HEK293 (cell line): ENCODE measurements at regions not wholly inside any gene's neighbourhood (a gene's known extent, or its start where the extent isn't known, plus 50 kb on each side); places are given as distances from the start of the nearest gene placed in this dataset.

Experiments used
- CTCF ChIA-PET: fragments of 350-600 bp; formaldehyde crosslinking; extraction: SDS; loops from one replicate; lab custom pipeline; 2021; ENCODE audit warnings: antibody characterized with exemption; lab: Yijun Ruan, JAX
- POLR2A ChIA-PET: fragments of 300-600 bp; formaldehyde crosslinking; extraction: SDS; loops from one replicate; lab custom pipeline; 2020; ENCODE audit warnings: antibody characterized with exemption, inconsistent platforms; lab: Yijun Ruan, JAX
- H3K27ac ChIP-seq: fragments of 200-500 bp; sonication (Bioruptor generic); 2 replicates; pipeline ENCODE4 v1.5.1; 2014; ENCODE audit warnings: low read depth, low read length, control low read depth, inconsistent platforms; ENCODE audit errors: extremely low read depth
- H3K36me3 ChIP-seq, 2 experiments: fragments of 200-500 bp in 1 of 2; sonication (Bioruptor generic) in 1 of 2; 1 replicate in 1 of 2; 2 replicates in 1 of 2; pipeline ENCODE4 v1.5.1; 2014 to 2017; ENCODE audit warnings: inconsistent platforms in 2 of 2, low read length in 2 of 2; ENCODE audit not compliant: control insufficient read depth in 2 of 2, insufficient read depth in 1 of 2
- H3K4me1 ChIP-seq: fragments of 200-500 bp; sonication (Bioruptor generic); 2 replicates; pipeline ENCODE4 v1.5.1; 2014; ENCODE audit warnings: mild to moderate bottlenecking, low read length, inconsistent platforms; ENCODE audit not compliant: control insufficient read depth, insufficient read depth
- H3K4me3 ChIP-seq: 2 replicates; pipeline ENCODE4 v1.5.1; 2011; ENCODE audit warnings: low read depth, mild to moderate bottlenecking, control low read depth, low read length, moderate library complexity
- H3K9me3 ChIP-seq: fragments of 200-500 bp; sonication (Bioruptor generic); 2 replicates; pipeline ENCODE4 v1.5.1; 2014; ENCODE audit warnings: low read depth, low read length, inconsistent platforms; ENCODE audit not compliant: control insufficient read depth, insufficient read depth
- EGR2 ChIP-seq: fragments of 450-650 bp; formaldehyde crosslinking; IDR thresholded peaks from 2 replicates; pipeline ENCODE4 v1.5.1; 2016; ENCODE audit warnings: low read depth, missing biosample characterization, missing genetic modification characterization
- GFI1B ChIP-seq: fragments of 450-650 bp; formaldehyde crosslinking; IDR thresholded peaks from 2 replicates; pipeline ENCODE4 v1.5.1; 2016; ENCODE audit warnings: missing biosample characterization, missing genetic modification characterization
- IKZF3 ChIP-seq: fragments of 450-650 bp; IDR thresholded peaks from 2 replicates; pipeline ENCODE4 v1.5.0; 2018; ENCODE audit warnings: missing biosample characterization, mild to moderate bottlenecking, missing genetic modification characterization, moderate library complexity
- KLF16 ChIP-seq: fragments of 450-650 bp; formaldehyde crosslinking; IDR thresholded peaks from 2 replicates; pipeline ENCODE4 v1.5.1; 2017; ENCODE audit warnings: missing biosample characterization, missing genetic modification characterization
- SCRT2 ChIP-seq: fragments of 450-650 bp; formaldehyde crosslinking; IDR thresholded peaks from 2 replicates; pipeline ENCODE4 v1.5.1; 2016; ENCODE audit warnings: missing biosample characterization, missing genetic modification characterization
- ZNF184 ChIP-seq: fragments of 450-650 bp; IDR thresholded peaks from 2 replicates; pipeline ENCODE4 v1.5.1; 2018; ENCODE audit warnings: missing biosample characterization, mild to moderate bottlenecking, missing genetic modification characterization
- ZNF19 ChIP-seq: fragments of 450-650 bp; formaldehyde crosslinking; IDR thresholded peaks from 2 replicates; pipeline ENCODE4; 2016; ENCODE audit warnings: missing biosample characterization, missing genetic modification characterization, low read depth
- ZNF292 ChIP-seq: fragments of 450-650 bp; formaldehyde crosslinking; IDR thresholded peaks from 2 replicates; pipeline ENCODE4 v1.5.1; 2016; ENCODE audit warnings: low read depth, missing biosample characterization, missing genetic modification characterization, borderline replicate concordance
- ZNF324 ChIP-seq: fragments of 450-650 bp; formaldehyde crosslinking; IDR thresholded peaks from 2 replicates; pipeline ENCODE4 v1.5.1; 2016; ENCODE audit warnings: missing biosample characterization, missing genetic modification characterization
- ZNF416 ChIP-seq: fragments of 450-650 bp; formaldehyde crosslinking; IDR thresholded peaks from 2 replicates; pipeline ENCODE4 v1.5.1; 2016; ENCODE audit warnings: missing biosample characterization, missing genetic modification characterization
- ZNF426 ChIP-seq: fragments of 450-650 bp; formaldehyde crosslinking; IDR thresholded peaks from 2 replicates; pipeline ENCODE4 v1.5.1; 2017; ENCODE audit warnings: missing biosample characterization, missing genetic modification characterization, mild to moderate bottlenecking, inconsistent platforms, moderate library complexity
- ZNF530 ChIP-seq: fragments of 450-650 bp; formaldehyde crosslinking; IDR thresholded peaks from 2 replicates; pipeline ENCODE4 v1.5.1; 2016; ENCODE audit warnings: low read depth, missing biosample characterization, missing genetic modification characterization
- TF ChIP-seq, protein P1 (sequence below): fragments of 450-650 bp; formaldehyde crosslinking; IDR thresholded peaks from 2 replicates; pipeline ENCODE4 v1.5.1; 2016; ENCODE audit warnings: missing biosample characterization, missing genetic modification characterization
- TF ChIP-seq, protein P2 (sequence below): fragments of 450-650 bp; formaldehyde crosslinking; IDR thresholded peaks from 2 replicates; pipeline ENCODE4 v1.5.1; 2016; ENCODE audit warnings: missing biosample characterization, missing genetic modification characterization, borderline replicate concordance
- TF ChIP-seq, protein P3 (sequence below): fragments of 450-650 bp; formaldehyde crosslinking; IDR thresholded peaks from 2 replicates; pipeline ENCODE4 v1.5.1; 2017; ENCODE audit warnings: missing biosample characterization, missing genetic modification characterization
- TF ChIP-seq, protein P4 (sequence below): fragments of 450-650 bp; formaldehyde crosslinking; IDR thresholded peaks from 2 replicates; pipeline ENCODE4 v1.5.1; 2016; ENCODE audit warnings: missing biosample characterization, missing genetic modification characterization
- TF ChIP-seq, protein P5 (sequence below): fragments of 450-650 bp; formaldehyde crosslinking; IDR thresholded peaks from 2 replicates; pipeline ENCODE4 v1.5.1; 2017; ENCODE audit warnings: missing biosample characterization, mild to moderate bottlenecking, missing genetic modification characterization, moderate library complexity
- TF ChIP-seq, protein P6 (sequence below): fragments of 450-650 bp; formaldehyde crosslinking; IDR thresholded peaks from 2 replicates; pipeline ENCODE4 v1.5.1; 2016; ENCODE audit warnings: missing biosample characterization, missing genetic modification characterization
- TF ChIP-seq, protein P7 (sequence below): fragments of 450-650 bp; formaldehyde crosslinking; IDR thresholded peaks from 2 replicates; pipeline ENCODE4 v1.5.1; 2016; ENCODE audit warnings: missing biosample characterization, missing genetic modification characterization

DNA sequence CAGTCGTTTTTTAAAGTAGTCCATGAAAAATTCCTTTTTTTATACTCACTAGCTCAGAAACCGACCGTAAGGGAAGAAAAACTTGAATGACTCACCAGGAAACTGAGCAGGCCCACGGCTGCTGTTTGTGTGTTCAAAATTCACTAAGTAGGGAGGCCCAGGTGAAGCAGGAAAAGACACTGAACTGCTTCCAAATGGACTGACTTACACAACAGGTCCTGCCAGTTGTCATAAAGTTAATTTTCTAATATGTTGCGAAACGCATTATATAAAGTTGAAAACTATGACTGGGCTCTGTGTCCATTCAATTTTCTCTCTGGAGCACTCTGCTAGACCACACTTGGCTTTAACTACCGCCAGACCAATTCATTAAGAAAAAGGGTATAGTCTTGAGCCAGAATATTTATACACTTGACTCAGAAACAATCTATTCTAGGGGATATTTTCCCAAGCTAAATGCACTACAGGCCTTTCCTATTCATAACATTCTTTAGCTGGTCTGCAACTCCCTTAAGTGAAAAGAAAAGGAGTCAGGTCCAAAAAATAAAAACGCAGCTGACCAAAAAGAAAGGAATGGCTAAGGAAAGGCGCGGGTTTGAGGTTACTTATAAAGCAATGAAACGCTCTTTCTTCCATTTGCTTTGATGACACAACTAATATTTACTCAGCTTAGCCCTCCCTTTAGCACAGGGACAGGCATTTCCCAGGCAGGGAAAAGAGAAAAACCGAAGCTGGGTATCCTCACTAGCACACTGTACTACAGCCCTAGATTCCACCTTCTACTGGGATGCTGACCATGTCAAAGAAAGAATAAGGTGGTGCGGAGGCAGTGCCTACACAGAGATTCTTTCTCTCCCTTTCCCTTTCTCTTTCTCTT, 306.3 kb upstream of the ESRRG start:
- TF ChIP-seq ZNF19 (tag by site-specific recombination) (no peak), ZNF530 (tag by site-specific recombination) (no peak), KLF16 (tag by site-specific recombination) (no peak), ZNF416 (tag by site-specific recombination) (no peak), ZNF426 (tag by site-specific recombination) (no peak), GFI1B (tag by site-specific recombination) (no peak), SCRT2 (no peak), IKZF3 (tag by site-specific recombination) (no peak), ZNF184 (tag by site-specific recombination) (no peak), ZNF324 (tag by site-specific recombination) (no peak), EGR2 (tag by site-specific recombination) (no peak), ZNF292 (tag by site-specific recombination) (no peak)
- TF ChIP-seq, protein P1, sequence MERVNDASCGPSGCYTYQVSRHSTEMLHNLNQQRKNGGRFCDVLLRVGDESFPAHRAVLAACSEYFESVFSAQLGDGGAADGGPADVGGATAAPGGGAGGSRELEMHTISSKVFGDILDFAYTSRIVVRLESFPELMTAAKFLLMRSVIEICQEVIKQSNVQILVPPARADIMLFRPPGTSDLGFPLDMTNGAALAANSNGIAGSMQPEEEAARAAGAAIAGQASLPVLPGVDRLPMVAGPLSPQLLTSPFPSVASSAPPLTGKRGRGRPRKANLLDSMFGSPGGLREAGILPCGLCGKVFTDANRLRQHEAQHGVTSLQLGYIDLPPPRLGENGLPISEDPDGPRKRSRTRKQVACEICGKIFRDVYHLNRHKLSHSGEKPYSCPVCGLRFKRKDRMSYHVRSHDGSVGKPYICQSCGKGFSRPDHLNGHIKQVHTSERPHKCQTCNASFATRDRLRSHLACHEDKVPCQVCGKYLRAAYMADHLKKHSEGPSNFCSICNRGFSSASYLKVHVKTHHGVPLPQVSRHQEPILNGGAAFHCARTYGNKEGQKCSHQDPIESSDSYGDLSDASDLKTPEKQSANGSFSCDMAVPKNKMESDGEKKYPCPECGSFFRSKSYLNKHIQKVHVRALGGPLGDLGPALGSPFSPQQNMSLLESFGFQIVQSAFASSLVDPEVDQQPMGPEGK: no peak
- TF ChIP-seq, protein P2, sequence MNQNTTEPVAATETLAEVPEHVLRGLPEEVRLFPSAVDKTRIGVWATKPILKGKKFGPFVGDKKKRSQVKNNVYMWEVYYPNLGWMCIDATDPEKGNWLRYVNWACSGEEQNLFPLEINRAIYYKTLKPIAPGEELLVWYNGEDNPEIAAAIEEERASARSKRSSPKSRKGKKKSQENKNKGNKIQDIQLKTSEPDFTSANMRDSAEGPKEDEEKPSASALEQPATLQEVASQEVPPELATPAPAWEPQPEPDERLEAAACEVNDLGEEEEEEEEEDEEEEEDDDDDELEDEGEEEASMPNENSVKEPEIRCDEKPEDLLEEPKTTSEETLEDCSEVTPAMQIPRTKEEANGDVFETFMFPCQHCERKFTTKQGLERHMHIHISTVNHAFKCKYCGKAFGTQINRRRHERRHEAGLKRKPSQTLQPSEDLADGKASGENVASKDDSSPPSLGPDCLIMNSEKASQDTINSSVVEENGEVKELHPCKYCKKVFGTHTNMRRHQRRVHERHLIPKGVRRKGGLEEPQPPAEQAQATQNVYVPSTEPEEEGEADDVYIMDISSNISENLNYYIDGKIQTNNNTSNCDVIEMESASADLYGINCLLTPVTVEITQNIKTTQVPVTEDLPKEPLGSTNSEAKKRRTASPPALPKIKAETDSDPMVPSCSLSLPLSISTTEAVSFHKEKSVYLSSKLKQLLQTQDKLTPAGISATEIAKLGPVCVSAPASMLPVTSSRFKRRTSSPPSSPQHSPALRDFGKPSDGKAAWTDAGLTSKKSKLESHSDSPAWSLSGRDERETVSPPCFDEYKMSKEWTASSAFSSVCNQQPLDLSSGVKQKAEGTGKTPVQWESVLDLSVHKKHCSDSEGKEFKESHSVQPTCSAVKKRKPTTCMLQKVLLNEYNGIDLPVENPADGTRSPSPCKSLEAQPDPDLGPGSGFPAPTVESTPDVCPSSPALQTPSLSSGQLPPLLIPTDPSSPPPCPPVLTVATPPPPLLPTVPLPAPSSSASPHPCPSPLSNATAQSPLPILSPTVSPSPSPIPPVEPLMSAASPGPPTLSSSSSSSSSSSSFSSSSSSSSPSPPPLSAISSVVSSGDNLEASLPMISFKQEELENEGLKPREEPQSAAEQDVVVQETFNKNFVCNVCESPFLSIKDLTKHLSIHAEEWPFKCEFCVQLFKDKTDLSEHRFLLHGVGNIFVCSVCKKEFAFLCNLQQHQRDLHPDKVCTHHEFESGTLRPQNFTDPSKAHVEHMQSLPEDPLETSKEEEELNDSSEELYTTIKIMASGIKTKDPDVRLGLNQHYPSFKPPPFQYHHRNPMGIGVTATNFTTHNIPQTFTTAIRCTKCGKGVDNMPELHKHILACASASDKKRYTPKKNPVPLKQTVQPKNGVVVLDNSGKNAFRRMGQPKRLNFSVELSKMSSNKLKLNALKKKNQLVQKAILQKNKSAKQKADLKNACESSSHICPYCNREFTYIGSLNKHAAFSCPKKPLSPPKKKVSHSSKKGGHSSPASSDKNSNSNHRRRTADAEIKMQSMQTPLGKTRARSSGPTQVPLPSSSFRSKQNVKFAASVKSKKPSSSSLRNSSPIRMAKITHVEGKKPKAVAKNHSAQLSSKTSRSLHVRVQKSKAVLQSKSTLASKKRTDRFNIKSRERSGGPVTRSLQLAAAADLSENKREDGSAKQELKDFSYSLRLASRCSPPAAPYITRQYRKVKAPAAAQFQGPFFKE (tag by site-specific recombination): no peak
- TF ChIP-seq, protein P3, sequence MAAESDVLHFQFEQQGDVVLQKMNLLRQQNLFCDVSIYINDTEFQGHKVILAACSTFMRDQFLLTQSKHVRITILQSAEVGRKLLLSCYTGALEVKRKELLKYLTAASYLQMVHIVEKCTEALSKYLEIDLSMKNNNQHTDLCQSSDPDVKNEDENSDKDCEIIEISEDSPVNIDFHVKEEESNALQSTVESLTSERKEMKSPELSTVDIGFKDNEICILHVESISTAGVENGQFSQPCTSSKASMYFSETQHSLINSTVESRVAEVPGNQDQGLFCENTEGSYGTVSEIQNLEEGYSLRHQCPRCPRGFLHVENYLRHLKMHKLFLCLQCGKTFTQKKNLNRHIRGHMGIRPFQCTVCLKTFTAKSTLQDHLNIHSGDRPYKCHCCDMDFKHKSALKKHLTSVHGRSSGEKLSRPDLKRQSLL (tag by site-specific recombination): no peak
- TF ChIP-seq, protein P4, sequence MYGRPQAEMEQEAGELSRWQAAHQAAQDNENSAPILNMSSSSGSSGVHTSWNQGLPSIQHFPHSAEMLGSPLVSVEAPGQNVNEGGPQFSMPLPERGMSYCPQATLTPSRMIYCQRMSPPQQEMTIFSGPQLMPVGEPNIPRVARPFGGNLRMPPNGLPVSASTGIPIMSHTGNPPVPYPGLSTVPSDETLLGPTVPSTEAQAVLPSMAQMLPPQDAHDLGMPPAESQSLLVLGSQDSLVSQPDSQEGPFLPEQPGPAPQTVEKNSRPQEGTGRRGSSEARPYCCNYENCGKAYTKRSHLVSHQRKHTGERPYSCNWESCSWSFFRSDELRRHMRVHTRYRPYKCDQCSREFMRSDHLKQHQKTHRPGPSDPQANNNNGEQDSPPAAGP (tag by site-specific recombination): no peak
- TF ChIP-seq, protein P5, sequence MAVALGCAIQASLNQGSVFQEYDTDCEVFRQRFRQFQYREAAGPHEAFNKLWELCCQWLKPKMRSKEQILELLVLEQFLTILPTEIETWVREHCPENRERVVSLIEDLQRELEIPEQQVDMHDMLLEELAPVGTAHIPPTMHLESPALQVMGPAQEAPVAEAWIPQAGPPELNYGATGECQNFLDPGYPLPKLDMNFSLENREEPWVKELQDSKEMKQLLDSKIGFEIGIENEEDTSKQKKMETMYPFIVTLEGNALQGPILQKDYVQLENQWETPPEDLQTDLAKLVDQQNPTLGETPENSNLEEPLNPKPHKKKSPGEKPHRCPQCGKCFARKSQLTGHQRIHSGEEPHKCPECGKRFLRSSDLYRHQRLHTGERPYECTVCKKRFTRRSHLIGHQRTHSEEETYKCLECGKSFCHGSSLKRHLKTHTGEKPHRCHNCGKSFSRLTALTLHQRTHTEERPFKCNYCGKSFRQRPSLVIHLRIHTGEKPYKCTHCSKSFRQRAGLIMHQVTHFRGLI (tag by site-specific recombination): no peak
- TF ChIP-seq, protein P6, sequence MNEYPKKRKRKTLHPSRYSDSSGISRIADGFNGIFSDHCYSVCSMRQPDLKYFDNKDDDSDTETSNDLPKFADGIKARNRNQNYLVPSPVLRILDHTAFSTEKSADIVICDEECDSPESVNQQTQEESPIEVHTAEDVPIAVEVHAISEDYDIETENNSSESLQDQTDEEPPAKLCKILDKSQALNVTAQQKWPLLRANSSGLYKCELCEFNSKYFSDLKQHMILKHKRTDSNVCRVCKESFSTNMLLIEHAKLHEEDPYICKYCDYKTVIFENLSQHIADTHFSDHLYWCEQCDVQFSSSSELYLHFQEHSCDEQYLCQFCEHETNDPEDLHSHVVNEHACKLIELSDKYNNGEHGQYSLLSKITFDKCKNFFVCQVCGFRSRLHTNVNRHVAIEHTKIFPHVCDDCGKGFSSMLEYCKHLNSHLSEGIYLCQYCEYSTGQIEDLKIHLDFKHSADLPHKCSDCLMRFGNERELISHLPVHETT (tag by site-specific recombination): no peak
- TF ChIP-seq, protein P7, sequence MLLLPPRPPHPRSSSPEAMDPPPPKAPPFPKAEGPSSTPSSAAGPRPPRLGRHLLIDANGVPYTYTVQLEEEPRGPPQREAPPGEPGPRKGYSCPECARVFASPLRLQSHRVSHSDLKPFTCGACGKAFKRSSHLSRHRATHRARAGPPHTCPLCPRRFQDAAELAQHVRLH (tag by site-specific recombination): no peak
- TF ChIP-seq, all 188 proteins: peak for 0
- Histone ChIP-seq H3K36me3 (no peaks in the 10 kb centered on the region), H3K4me1 (no peaks in the 10 kb centered on the region), H3K9me3 (no peaks in the 10 kb centered on the region), H3K27ac (no peak overlapping the region), H3K4me3 (no peak overlapping the region)
- ChIA-PET POLR2A (no interaction called here), CTCF (interaction anchor here (0.7 kb wide), 1 partner anchor 11 kb away, joined by 3 read pairs; no protein-coding TSS in a partner anchor)
